Heart left ventricle (tissue), 16 donors: ENCODE measurements at regions not wholly inside any gene's neighbourhood (a gene's known extent, or its start where the extent isn't known, plus 50 kb on each side); places are given as distances from the start of the nearest gene placed in this dataset.

Experiments
- ATAC-seq, 4 donors: fragments of 200-7000 bp; cut with Tn5 transposase; one replicate each; pipeline ENCODE4 v1.9.1; 2020 to 2022; ENCODE audit warnings: moderate library complexity in 4 of 4, mild to moderate bottlenecking in 3 of 4, moderate number of reproducible peaks in 1 of 4
- DNase-seq, 5 donors: peaks; one replicate each; pipeline ENCODE4 v3.0.0-alpha.2; 2020
- H3K27ac ChIP-seq, 12 donors: fragments of 200-600 bp; sonication (generic) in 4 of 12; one replicate each; pipeline versions ENCODE4 v1.5.0 to v1.8.0; 2016 to 2022; ENCODE audit warnings: mild to moderate bottlenecking in 2 of 12
- H3K27me3 ChIP-seq, 9 donors: fragments of 200-600 bp; sonication (generic) in 2 of 9; one replicate each; pipeline versions ENCODE4 v1.5.1 to v1.8.0; 2016 to 2022; ENCODE audit warnings: mild to moderate bottlenecking in 3 of 9
- H3K36me3 ChIP-seq, 9 donors: fragments of 200-600 bp; sonication (generic) in 2 of 9; one replicate each; pipeline versions ENCODE4 v1.5.0 to v1.8.0; 2018 to 2022; ENCODE audit warnings: mild to moderate bottlenecking in 2 of 9
- H3K4me1 ChIP-seq, 12 donors: fragments of 200-600 bp; sonication (generic) in 4 of 12; one replicate each; pipeline versions ENCODE4 v1.5.0 to v1.8.0; 2016 to 2022; ENCODE audit warnings: mild to moderate bottlenecking in 3 of 12
- H3K4me3 ChIP-seq, 12 donors: fragments of 200-600 bp; sonication (generic) in 4 of 12; one replicate each; pipeline versions ENCODE4 v1.5.0 to v1.8.0; 2017 to 2022; ENCODE audit warnings: mild to moderate bottlenecking in 9 of 12, moderate library complexity in 4 of 12
- H3K9me3 ChIP-seq, 12 donors: fragments of 200-600 bp; sonication (generic) in 4 of 12; one replicate each; pipeline versions ENCODE4 v1.5.0 to v1.8.0; 2016 to 2022; ENCODE audit warnings: mild to moderate bottlenecking in 1 of 12
- CTCF ChIP-seq, 12 donors: fragments of 200-600 bp; sonication (generic) in 4 of 12; IDR thresholded peaks; one replicate each; pipeline versions ENCODE4 v1.5.0 to v1.8.0; 2018 to 2022; ENCODE audit warnings: antibody characterized with exemption in 12 of 12, mild to moderate bottlenecking in 5 of 12
- POLR2A ChIP-seq, 2 donors: fragments of 450-650 bp; IDR thresholded peaks; one replicate each; pipeline ENCODE4 v1.6.1; 2017; ENCODE audit warnings: antibody characterized with exemption in 2 of 2, mild to moderate bottlenecking in 2 of 2, moderate library complexity in 2 of 2
- WGBS, 4 donors: extraction: QIAGEN DNeasy Blood & Tissue Kit in 2 of 4; methylation state at CpG; one replicate each; pipeline versions ENCODE4 v1.1.5 to v1.1.7; 2013 to 2018; 5-methylcytosine and 5-hydroxymethylcytosine counted together
- intact Hi-C, 10 donors: fragments of 100-400 bp; cut with DNase I; formaldehyde crosslinking; loops; one replicate each; pipeline versions ENCODE4 v1.11.1 to v1.14.2; 2022
- donor health status: ischemic (EF 13 %, LVEDD 7.1; RV severe dilation, severe dysfunction).
- donor health status: healthy with polysubstance abuse.
- donor health status: DM: no; HTN: yes; CAD: no.
- donor health status: DM: no; HTN: no; CAD: no.
- donor health status: ischemic (EF 25% LVEDD 6.9; RV normal size, moderate dysfunction).
- donor health status: ischemic (EF 25% LVEDD 5.7; RV mildly dilated, moderate dysfunction).
- donor health status: healthy.
- donor health status: DM: yes; HTN: yes; CAD: no.
- donor health status: ischemic (EF 35%, LVEDD 5.7; RV mildly dilated, moderate dysfunction).
- donor health status: nonischemic (EF 11% LVEDD 7.7; RV severe dilation, severe dysfunction).
- donor health status: DM: yes; HTN: yes; CAD: no.
- donor health status: PGD.
- donor health status: ischemic (EF 29% LVEDD 5.4; RV normal size, mild dysfunction).
- donor health status: nonischemic (EF 23%, LVEDD 6.1; RV moderate dilation, normal function).

DNA sequence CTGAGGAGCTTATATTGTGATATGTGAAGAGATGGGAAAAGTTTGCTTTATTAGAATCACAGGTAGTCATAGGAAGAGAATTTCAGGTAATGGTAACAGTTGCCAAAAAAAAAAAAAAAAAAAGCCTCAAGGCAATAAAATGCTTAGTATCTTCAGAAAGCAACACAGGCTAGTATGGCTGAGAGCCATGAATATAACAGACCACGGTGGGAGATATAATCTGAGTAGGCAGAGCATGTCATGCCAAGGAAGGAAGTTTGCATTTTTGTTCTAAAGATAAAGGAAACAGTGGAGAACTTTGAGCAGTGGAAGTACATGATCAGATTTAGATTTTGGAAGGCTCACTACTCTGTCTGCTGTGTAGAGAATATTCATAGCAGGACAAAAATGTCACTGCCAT lies 211.4 kb downstream of the ETS1 start:
- 15 to 24% (median 17%) methylated on average over 1 of the region's 1 CpG for WGBS, 4 donors
- H3K36me3 ChIP-seq = no peaks in the 10 kb centered on the region
- no peak overlapping the region for H3K27ac ChIP-seq
- no peaks in the 10 kb centered on the region for H3K4me1 ChIP-seq
- intact Hi-C loops = no loop called here
- no peaks in the 10 kb centered on the region for H3K27me3 ChIP-seq
- ATAC-seq = no peak
- TF ChIP-seq POLR2A (IDR thresholded peaks at IDR 0.05) = no peak
- TF ChIP-seq CTCF (IDR thresholded peaks at IDR 0.05) = no peak
- H3K4me3 ChIP-seq = no peak overlapping the region
- DNase-seq = no peak
- H3K9me3 ChIP-seq = peaks cover 0 to 6% (median 0%) of the 10 kb centered on the region in 12 donors

GRCh38 chr11:128374026-128374425 lies 213.3 kb downstream of the ETS1 start:
- DNase-seq (no peak), ATAC-seq (no peak)
- WGBS, 4 donors = 69 to 74% (median 70%) methylated on average over 3 of the region's 3 CpGs
- peaks cover 0 to 6% (median 0%) of the 10 kb centered on the region in 12 donors for H3K9me3 ChIP-seq
- H3K36me3 ChIP-seq = no peaks in the 10 kb centered on the region
- intact Hi-C loops = no loop called here
- no peaks in the 10 kb centered on the region for H3K27me3 ChIP-seq
- no peaks in the 10 kb centered on the region for H3K4me1 ChIP-seq
- no peak overlapping the region for H3K27ac ChIP-seq
- TF ChIP-seq CTCF (IDR thresholded peaks at IDR 0.05) (no peak), POLR2A (IDR thresholded peaks at IDR 0.05) (no peak)
- H3K4me3 ChIP-seq = no peak overlapping the region

DNA sequence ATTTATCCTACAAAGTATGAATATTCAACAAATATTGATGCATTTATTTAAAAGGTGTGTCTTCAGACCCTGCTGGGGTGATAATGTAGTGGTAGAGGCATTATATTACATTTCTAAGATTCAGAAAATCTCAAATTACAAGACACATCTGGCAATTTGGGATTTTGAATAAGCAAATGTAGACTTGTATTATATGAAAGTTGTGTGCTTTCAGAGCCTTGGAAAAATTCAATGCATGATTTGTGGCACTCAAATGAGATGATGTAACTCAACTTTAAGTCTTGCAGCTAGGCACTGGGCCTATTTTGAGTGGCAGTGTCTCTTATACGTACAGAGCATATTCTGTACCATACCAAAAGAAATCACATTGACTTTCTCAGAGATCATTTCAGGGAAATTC lies 214.4 kb downstream of the ETS1 start:
- Histone ChIP-seq H3K27me3 (no peaks in the 10 kb centered on the region), H3K9me3 (no peaks in the 10 kb centered on the region), H3K36me3 (no peaks in the 10 kb centered on the region), H3K27ac (no peak overlapping the region), H3K4me3 (no peak overlapping the region), H3K4me1 (no peaks in the 10 kb centered on the region)
- DNase-seq (no peak), ATAC-seq (no peak)
- TF ChIP-seq CTCF (IDR thresholded peaks at IDR 0.05) = no peak
- no peak for TF ChIP-seq POLR2A (IDR thresholded peaks at IDR 0.05)
- 87 to 95% (median 92%) methylated on average over 1 of the region's 1 CpG for WGBS, 4 donors
- intact Hi-C loops = no loop called here

DNA sequence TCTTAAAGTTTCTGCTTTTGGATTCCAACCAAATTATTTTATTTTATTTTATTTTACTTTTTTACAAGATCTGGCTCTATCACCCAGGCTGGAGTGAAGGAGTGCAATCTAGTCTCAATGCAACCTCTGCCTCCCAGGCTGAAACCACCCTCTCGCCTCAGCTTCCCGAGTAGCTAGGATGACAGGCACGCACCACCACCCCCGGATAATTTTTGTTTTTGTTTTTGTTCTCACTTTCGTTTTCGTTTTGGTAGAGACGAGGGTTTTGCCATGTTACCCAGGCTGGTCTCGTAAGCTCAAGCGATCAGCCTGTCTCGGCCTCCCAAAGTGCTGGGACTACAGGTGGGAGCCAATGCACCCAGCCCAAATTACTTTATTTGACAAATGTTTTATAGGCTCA lies 219.8 kb downstream of the ETS1 start:
- no peaks in the 10 kb centered on the region for H3K36me3 ChIP-seq
- intact Hi-C loops = no loop called here
- WGBS, 4 donors = 81 to 90% (median 86%) methylated on average over 10 of the region's 10 CpGs

More for the DNA sequence above, 219.8 kb downstream of the ETS1 start:
- Histone ChIP-seq H3K27ac (no peak overlapping the region), H3K9me3 (no peaks in the 10 kb centered on the region), H3K27me3 (no peaks in the 10 kb centered on the region), H3K4me3 (no peak overlapping the region), H3K4me1 (no peaks in the 10 kb centered on the region)
- ATAC-seq = no peak
- DNase-seq = no peak
- TF ChIP-seq POLR2A (IDR thresholded peaks at IDR 0.05) = no peak
- TF ChIP-seq CTCF (IDR thresholded peaks at IDR 0.05) = no peak
